LNCAP (cell line): ENCODE measurements at regions not wholly inside any gene's neighbourhood (a gene's known extent, or its start where the extent isn't known, plus 50 kb on each side); places are given as distances from the start of the nearest gene placed in this dataset.

Experiments
- TF ChIP-seq, protein P1 (sequence below): fragments of 450-650 bp; IDR thresholded peaks from 2 replicates; pipeline ENCODE4 v1.5.1; 2017; ENCODE audit warnings: mild to moderate bottlenecking

DNA sequence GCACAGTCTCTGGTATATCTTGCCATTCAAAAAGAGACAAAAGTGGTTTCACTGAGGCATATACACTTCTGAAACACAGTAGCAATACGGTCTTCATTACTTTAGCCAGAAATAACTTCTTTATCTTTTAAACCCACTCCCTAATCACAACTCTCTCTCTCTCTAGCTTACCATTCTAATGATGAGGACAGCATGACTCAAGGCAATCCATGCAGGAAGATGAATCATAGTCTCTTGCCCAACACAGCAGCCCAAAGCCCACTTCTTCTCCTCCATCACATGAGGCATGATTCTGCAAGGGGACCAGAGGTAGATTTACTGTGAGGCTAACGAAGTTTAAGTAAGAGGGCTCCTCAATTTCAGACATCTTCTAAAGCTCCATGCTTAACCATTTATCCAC lies 285.0 kb upstream of the NR5A2 start:
- TF ChIP-seq, protein P1, sequence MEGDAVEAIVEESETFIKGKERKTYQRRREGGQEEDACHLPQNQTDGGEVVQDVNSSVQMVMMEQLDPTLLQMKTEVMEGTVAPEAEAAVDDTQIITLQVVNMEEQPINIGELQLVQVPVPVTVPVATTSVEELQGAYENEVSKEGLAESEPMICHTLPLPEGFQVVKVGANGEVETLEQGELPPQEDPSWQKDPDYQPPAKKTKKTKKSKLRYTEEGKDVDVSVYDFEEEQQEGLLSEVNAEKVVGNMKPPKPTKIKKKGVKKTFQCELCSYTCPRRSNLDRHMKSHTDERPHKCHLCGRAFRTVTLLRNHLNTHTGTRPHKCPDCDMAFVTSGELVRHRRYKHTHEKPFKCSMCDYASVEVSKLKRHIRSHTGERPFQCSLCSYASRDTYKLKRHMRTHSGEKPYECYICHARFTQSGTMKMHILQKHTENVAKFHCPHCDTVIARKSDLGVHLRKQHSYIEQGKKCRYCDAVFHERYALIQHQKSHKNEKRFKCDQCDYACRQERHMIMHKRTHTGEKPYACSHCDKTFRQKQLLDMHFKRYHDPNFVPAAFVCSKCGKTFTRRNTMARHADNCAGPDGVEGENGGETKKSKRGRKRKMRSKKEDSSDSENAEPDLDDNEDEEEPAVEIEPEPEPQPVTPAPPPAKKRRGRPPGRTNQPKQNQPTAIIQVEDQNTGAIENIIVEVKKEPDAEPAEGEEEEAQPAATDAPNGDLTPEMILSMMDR: no peak

DNA sequence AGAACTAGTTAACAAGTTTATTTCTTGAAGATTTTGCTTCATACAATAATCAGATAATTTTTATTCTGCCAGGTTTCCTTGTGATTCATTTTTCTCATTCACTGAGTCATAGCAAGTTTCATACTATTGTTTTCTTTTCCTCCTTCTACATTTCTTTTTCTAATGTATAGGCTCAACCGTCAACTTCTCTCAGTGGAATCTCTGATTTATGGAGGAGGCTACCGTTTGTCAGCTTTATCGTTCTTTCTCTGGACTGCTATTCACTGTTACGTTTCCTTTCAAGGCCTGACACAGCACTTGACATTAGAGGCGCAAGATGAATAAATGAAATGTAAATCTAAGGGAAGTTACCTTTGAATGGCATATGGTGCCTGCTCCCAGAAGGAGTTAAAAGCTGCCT lies 284.3 kb upstream of the NR5A2 start:
- TF ChIP-seq, protein P1: no peak

DNA sequence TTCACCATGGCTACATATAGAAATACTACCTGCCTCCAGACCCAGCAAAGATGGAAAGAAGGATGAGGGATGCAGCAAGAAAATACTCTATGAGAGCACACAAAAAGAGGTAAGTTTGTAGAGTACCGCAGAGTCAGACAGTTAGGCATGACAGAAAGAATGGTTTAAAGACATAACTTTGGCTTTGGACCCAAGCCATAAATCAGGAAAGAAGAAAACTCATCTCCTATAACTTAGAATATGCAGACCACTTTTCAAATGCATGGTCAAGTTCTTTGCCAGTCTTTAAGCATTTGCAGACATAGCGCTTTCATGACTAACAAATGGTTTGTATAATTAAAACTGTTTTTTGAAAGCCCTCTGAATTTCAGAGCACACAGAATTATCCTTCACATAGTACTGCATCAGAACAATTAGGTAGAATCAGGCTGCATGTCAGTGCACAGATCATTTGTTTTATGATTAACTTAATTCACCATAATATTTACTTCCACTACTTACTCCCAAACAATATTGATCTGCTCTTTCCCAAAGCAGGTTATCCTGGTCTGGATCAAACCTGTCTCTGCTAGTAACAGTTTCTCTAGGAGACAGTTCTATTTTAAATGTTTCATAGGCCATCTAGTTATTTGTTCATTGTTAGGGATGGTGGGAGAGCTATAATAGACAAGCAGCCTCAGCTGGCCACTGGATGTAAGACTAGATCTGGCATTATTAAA lies 280.7 kb upstream of the NR5A2 start:
- TF ChIP-seq, protein P1: no peak

DNA sequence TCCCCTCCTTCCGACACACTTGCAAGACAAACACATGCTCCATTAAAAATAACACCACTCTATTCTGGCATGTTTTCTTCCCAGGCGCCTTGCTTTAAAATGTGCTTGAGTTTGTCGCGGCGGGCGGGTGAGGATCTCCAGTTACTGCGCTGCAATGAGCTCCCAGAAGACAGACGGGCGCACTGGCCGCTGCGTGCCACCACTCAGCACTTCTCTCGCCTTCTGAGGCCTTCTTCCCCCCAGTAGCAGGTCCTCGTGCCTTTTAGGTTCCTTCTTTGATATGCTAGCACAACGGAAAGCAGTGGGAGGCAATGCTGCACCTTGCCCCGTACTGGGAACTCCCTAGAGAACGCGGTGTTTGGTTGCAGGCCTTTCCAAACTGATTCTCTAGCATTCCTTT lies 279.5 kb upstream of the NR5A2 start:
- TF ChIP-seq, protein P1: no peak

DNA sequence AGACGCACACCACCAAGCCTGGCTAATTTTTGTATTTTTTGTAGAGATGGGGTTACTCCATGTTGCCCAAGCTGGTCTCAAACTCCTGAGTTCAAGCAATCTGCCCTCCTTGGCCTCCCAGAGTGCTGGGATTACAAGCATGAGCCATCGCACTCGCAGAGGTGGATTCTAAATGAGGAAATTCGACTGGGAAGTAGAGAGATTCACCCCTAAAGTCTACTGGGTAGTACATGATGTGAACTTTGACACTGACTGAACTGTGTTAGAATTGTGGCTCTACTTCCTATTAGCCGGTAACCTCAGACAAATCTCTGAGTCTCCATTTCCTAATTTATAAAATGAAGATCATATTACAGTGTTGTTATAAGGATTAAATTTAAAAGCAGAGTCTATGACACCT lies 276.0 kb upstream of the NR5A2 start:
- TF ChIP-seq, protein P1: no peak

DNA sequence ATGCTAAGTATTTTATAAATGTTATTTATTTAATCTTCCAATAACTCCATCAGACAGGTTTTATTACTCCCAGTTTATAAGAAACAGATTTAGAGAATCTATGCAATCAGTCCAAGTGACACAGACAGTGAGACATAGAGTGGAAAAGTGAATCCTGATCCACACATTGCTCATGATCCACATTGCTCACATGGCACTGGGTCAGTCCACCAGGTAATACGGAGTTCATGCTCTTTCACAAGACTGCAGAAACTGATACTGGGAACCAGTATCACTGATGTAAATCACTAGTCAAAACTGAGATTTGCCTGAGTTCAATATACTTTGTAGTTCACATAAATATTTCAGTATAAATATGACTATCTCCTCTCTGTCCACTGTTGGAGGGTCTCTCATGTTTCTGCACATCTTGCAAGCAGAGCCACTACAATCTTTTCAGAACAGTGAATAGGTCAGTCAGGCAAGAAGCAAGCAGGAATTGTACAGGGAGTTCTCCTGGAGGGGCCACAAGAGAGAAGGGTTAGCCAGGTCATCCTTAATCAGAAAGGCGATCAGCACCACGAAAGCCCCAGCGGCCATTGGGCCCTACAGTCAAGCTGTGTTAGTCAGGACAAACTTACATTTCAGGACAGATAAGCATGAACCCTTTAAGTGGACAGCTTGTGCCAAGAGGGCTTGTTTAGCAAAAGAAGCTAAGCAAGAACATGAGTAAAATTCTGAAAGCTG lies 275.4 kb upstream of the NR5A2 start:
- TF ChIP-seq, protein P1: no peak

DNA sequence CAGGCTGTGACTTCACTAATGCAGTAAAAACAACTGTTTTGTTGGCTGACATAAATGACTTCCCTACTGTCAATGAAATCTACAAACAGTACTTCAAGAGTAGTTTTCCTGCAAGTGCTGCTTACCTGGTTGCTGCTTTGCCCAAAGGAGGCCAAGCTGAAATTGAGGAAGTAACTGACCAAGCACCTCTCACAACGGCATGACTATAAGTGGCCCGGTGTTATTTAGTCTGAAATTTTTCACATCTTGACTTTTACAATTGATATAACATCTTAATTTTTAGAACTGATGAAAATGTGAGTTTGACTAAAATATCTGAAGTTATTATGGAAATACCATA lies 274.9 kb upstream of the NR5A2 start:
- TF ChIP-seq, protein P1: no peak
